Neural crest cell (in vitro differentiated cells): ENCODE measurements at regions not wholly inside any gene's neighbourhood (a gene's known extent, or its start where the extent isn't known, plus 50 kb on each side); places are given as distances from the start of the nearest gene placed in this dataset.
A peak's percentile ranks its signal among the peaks of the same experiment; 100 is the strongest.

Experiments
- DNase-seq: peaks from one replicate; pipeline ENCODE4 v3.0.0; 2021; ENCODE audit warnings: low read depth, mixed read lengths, low spot score
- H3K27ac Mint-ChIP-seq: one replicate; pipeline ENCODE4 v1.8.0; 2021; ENCODE audit warnings: mild to moderate bottlenecking, mixed read lengths; ENCODE audit not compliant: unreplicated experiment
- H3K27me3 Mint-ChIP-seq: 2 replicates; pipeline ENCODE4 v1.8.0; 2021; ENCODE audit warnings: low read depth, mild to moderate bottlenecking, mixed read lengths
- H3K36me3 Mint-ChIP-seq: 2 replicates; pipeline ENCODE4 v1.8.0; 2021; ENCODE audit warnings: low read depth, mild to moderate bottlenecking, mixed read lengths
- H3K4me1 Mint-ChIP-seq: 2 replicates; pipeline ENCODE4 v1.8.0; 2021; ENCODE audit warnings: mixed read lengths
- H3K4me3 Mint-ChIP-seq: one replicate; pipeline ENCODE4 v1.8.0; 2021; ENCODE audit warnings: mild to moderate bottlenecking, mixed read lengths
- H3K9me3 Mint-ChIP-seq: 2 replicates; pipeline ENCODE4 v1.8.0; 2021; ENCODE audit warnings: mixed read lengths
- CTCF ChIP-seq: fragments of 200-600 bp; sonication (generic); conservative IDR thresholded peaks from 2 replicates; pipeline ENCODE4 v1.5.0; 2021; ENCODE audit warnings: antibody characterized with exemption, mild to moderate bottlenecking

GRCh38 chr6:17047889-17048288 lies 54.0 kb upstream of the STMND1 start:
- Mint-ChIP-seq H3K27me3 (peaks cover 5% of the 10 kb centered on the region), H3K4me1 (no peaks in the 10 kb centered on the region), H3K9me3 (no peaks in the 10 kb centered on the region), H3K36me3 (no peaks in the 10 kb centered on the region), H3K4me3 (no peak overlapping the region), H3K27ac (no peak overlapping the region)
- DNase-seq: no peak
- no peak for TF ChIP-seq CTCF

- H3K4me1 Mint-ChIP-seq: no peaks in the 10 kb centered on the region
- no peak for TF ChIP-seq CTCF
- no peaks in the 10 kb centered on the region for H3K9me3 Mint-ChIP-seq
- H3K27ac Mint-ChIP-seq: no peak overlapping the region
- H3K27me3 Mint-ChIP-seq: peaks cover 5% of the 10 kb centered on the region
- DNase-seq: no peak
- no peaks in the 10 kb centered on the region for H3K36me3 Mint-ChIP-seq
- no peak overlapping the region for H3K4me3 Mint-ChIP-seq
These were observed 56.1 kb upstream of the STMND1 start for GRCh38 chr6:17045581-17046322.

GRCh38 chr6:17043148-17043522 lies 58.7 kb upstream of the STMND1 start:
- Mint-ChIP-seq H3K36me3 (no peaks in the 10 kb centered on the region), H3K27ac (no peak overlapping the region), H3K27me3 (peaks cover 5% of the 10 kb centered on the region), H3K4me1 (no peaks in the 10 kb centered on the region), H3K9me3 (no peaks in the 10 kb centered on the region), H3K4me3 (no peak overlapping the region)
- DNase-seq: no peak
- no peak for TF ChIP-seq CTCF

- TF ChIP-seq CTCF: peak; percentile 28
- H3K27ac Mint-ChIP-seq: no peak overlapping the region
- DNase-seq: no peak
These were observed 59.3 kb upstream of the STMND1 start for GRCh38 chr6:17042422-17043147.

GRCh38 chr6:17039266-17039665 lies 62.6 kb upstream of the STMND1 start:
- no peak for TF ChIP-seq CTCF
- H3K27me3 Mint-ChIP-seq: peaks cover 5% of the 10 kb centered on the region
- no peaks in the 10 kb centered on the region for H3K36me3 Mint-ChIP-seq
- DNase-seq: no peak
- no peak overlapping the region for H3K27ac Mint-ChIP-seq
- H3K4me3 Mint-ChIP-seq: no peak overlapping the region
- peaks cover 2% of the 10 kb centered on the region for H3K9me3 Mint-ChIP-seq
- no peaks in the 10 kb centered on the region for H3K4me1 Mint-ChIP-seq

More at GRCh38 chr6:17042422-17043147, 59.3 kb upstream of the STMND1 start:
- H3K4me3 Mint-ChIP-seq: no peak overlapping the region
- H3K27me3 Mint-ChIP-seq: peaks cover 5% of the 10 kb centered on the region
- H3K4me1 Mint-ChIP-seq: no peaks in the 10 kb centered on the region
- peaks cover 2% of the 10 kb centered on the region for H3K9me3 Mint-ChIP-seq
- H3K36me3 Mint-ChIP-seq: no peaks in the 10 kb centered on the region
